K562 (cell line): ENCODE measurements at regions not wholly inside any gene's neighbourhood (a gene's known extent, or its start where the extent isn't known, plus 50 kb on each side); places are given as distances from the start of the nearest gene placed in this dataset.

Experiments
- ATAC-seq: fragments of 200-7000 bp; cut with Tn5 transposase; 3 replicates; pipeline ENCODE4 v1.9.1; 2020; ENCODE audit warnings: moderate library complexity
- BruUV-seq: library from RNA; stranded (reverse); fragments of 400-500 nt; replicated peaks from 2 replicates; lab custom pipeline; 2021; lab: Mats Ljungman, UMichigan
- CTCF ChIA-PET: fragments of 300-600 bp; formaldehyde crosslinking; extraction: SDS; loops from one replicate; lab custom pipeline; 2021; ENCODE audit warnings: low intra/inter-chr PET ratio; lab: Yijun Ruan, JAX
- POLR2A ChIA-PET: fragments of 300-600, 350-650 bp; sonication (Branson Sonifier 250); formaldehyde crosslinking; extraction: SDS; loops from one replicate; lab custom pipeline; 2021; ENCODE audit warnings: antibody characterized with exemption, inconsistent platforms; lab: Yijun Ruan, JAX
- DNase-seq, 4 experiments: peaks; one replicate each; pipeline versions ENCODE4 v3.0.0 to v3.0.0-alpha.2; 2011 to 2018; ENCODE audit warnings: low spot score in 3 of 4, mixed read lengths in 3 of 4; ENCODE audit errors: extremely low read depth in 1 of 4
- FAIRE-seq: peaks from 2 replicates; lab custom pipeline; 2011; peaks lifted over from hg19 to GRCh38; lab: Jason Lieb, UNC
- H2AFZ ChIP-seq: 2 replicates; pipeline ENCODE4 v1.6.0; 2011; ENCODE audit warnings: low read depth, low read length, control low read depth, inconsistent platforms
- H3K27ac ChIP-seq: fragments of 200-600 bp; 3 replicates; pipeline ENCODE4 v1.8.0; 2011; ENCODE audit warnings: low read depth, mild to moderate bottlenecking, control low read depth, inconsistent platforms, low read length, moderate library complexity, mixed read lengths; ENCODE audit errors: extremely low read depth
- H3K27me3 ChIP-seq, 2 experiments: fragments of 300-600 bp in 1 of 2; 2 replicates in 1 of 2; 3 replicates in 1 of 2; pipeline versions ENCODE4 v1.6.0 to v1.8.0; 2011; ENCODE audit warnings: inconsistent platforms in 2 of 2, low read length in 2 of 2, mild to moderate bottlenecking in 1 of 2, mixed read lengths in 1 of 2, moderate library complexity in 1 of 2; ENCODE audit not compliant: control insufficient read depth in 2 of 2, insufficient read depth in 2 of 2
- H3K36me3 ChIP-seq: fragments of 300-600 bp; 3 replicates; pipeline ENCODE4 v1.8.0; 2011; ENCODE audit warnings: mild to moderate bottlenecking, low read length, inconsistent platforms; ENCODE audit not compliant: control insufficient read depth, insufficient read depth
- H3K4me1 ChIP-seq, 2 experiments: fragments of 200-600 bp in 1 of 2; replicated peaks in 1 of 2; 2 replicates in 1 of 2; 3 replicates in 1 of 2; pipeline versions ENCODE4 v1.5.1 to v1.8.0; 2011; ENCODE audit warnings: inconsistent platforms in 2 of 2, low read length in 2 of 2, mild to moderate bottlenecking in 1 of 2, mixed read lengths in 1 of 2, moderate library complexity in 1 of 2; ENCODE audit not compliant: control insufficient read depth in 2 of 2, insufficient read depth in 2 of 2
- H3K4me2 ChIP-seq: 2 replicates; pipeline ENCODE4 v1.6.1; 2011; ENCODE audit warnings: low read length, control low read depth, inconsistent platforms, mixed read lengths; ENCODE audit not compliant: insufficient read depth
- H3K4me3 ChIP-seq: fragments of 200-600 bp; sonication (generic), shearing (Covaris generic); 2 replicates; pipeline ENCODE4 v1.5.1; 2016; ENCODE audit warnings: control low read depth, inconsistent platforms
- H3K79me2 ChIP-seq: fragments of 200-600 bp; 3 replicates; pipeline ENCODE4 v1.8.0; 2011; ENCODE audit warnings: low read length, inconsistent platforms; ENCODE audit not compliant: control insufficient read depth, insufficient read depth
- H3K9ac ChIP-seq, 2 experiments: 2 replicates each; pipeline versions ENCODE4 v1.6.0 to v1.6.1; 2011; ENCODE audit warnings: low read depth in 2 of 2, low read length in 2 of 2, control low read depth in 1 of 2, inconsistent platforms in 1 of 2, mild to moderate bottlenecking in 1 of 2, mixed read lengths in 1 of 2; ENCODE audit not compliant: insufficient read depth in 1 of 2
- H3K9me1 ChIP-seq: one replicate; pipeline ENCODE4 v1.6.0; 2011; ENCODE audit warnings: inconsistent platforms, mild to moderate bottlenecking, low read length, moderate library complexity; ENCODE audit not compliant: control insufficient read depth, insufficient read depth
- H3K9me3 ChIP-seq: replicated peaks from 2 replicates; pipeline ENCODE4 v1.5.1; 2011; ENCODE audit warnings: low read depth, low read length, inconsistent platforms; ENCODE audit not compliant: control insufficient read depth, insufficient read depth
- H4K20me1 ChIP-seq: replicated peaks from 2 replicates; pipeline ENCODE4 v1.6.1; 2011; ENCODE audit warnings: low read length, inconsistent platforms, mixed read lengths; ENCODE audit not compliant: control insufficient read depth, insufficient read depth
- CSDE1 ChIP-seq, 2 experiments: fragments of 450-650 bp; IDR thresholded peaks; 2 replicates each; pipeline ENCODE4 v1.6.1; 2016; ENCODE audit warnings: mild to moderate bottlenecking in 1 of 2
- GABPB2 ChIP-seq: fragments of 250-450 bp; sonication (Bioruptor Pico); conservative IDR thresholded peaks from 2 replicates; pipeline ENCODE4 v1.5.1; 2021; ENCODE audit warnings: mild to moderate bottlenecking
- TAF15 ChIP-seq: fragments of 200-400 bp; formaldehyde crosslinking; IDR thresholded peaks from 2 replicates; pipeline ENCODE4 v1.6.1; 2017; ENCODE audit warnings: mild to moderate bottlenecking, low read depth, low read length, moderate library complexity
- WGBS: fragments of 100-300 bp; shearing (Covaris generic); methylation state at CpG from one replicate; pipeline ENCODE4 v1.1.6; 2016; ENCODE audit warnings: low coverage, mixed read lengths; ENCODE audit not compliant: insufficient coverage; ENCODE audit errors: missing lambda C conversion rate; 5-methylcytosine and 5-hydroxymethylcytosine counted together
- in situ Hi-C: fragments of 300-500 bp; cut with MboI; formaldehyde crosslinking; loops from 4 replicates; pipeline ENCODE4 v1.15.0; 2018; ENCODE audit warnings: inconsistent platforms, mixed read lengths
- intact Hi-C: fragments of 100-400 bp; cut with micrococcal nuclease; formaldehyde crosslinking; loops from 2 replicates; pipeline ENCODE4 v1.14.2; 2022
- TF ChIP-seq, protein P1 (sequence below): fragments of 250-450 bp; sonication (Bioruptor Pico); IDR thresholded peaks from 2 replicates; pipeline ENCODE4 v1.5.0; 2021; ENCODE audit warnings: mild to moderate bottlenecking, moderate library complexity
- TF ChIP-seq, protein P2 (sequence below): fragments of 450-650 bp; formaldehyde crosslinking; IDR thresholded peaks from 2 replicates; pipeline ENCODE4 v1.4.0; 2020; ENCODE audit warnings: mild to moderate bottlenecking

DNA sequence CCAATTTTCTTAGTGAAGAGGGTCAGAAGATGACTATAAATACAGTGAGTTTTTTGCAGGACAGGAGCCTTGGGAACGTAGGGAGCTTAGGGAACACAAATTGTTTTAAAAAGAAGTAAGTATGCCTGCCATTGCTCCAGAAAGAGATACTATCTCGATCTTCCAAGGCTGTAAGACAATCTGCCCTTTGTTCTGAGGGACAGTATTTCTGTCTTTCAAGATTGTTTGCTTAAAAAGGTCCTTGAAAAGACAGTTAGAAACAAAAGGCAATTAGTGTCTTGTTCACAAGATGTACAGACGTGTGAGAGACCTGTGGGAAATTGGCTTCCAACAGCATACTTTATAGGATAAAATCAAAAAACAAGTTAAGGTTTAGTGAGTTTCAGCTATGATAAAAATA, 321.2 kb upstream of the FAR2 start:
- no peaks in the 10 kb centered on the region for H3K27me3 ChIP-seq
- H3K4me3 ChIP-seq: no peak overlapping the region
- intact Hi-C loops (no loop called here), in situ Hi-C loops (no loop called here)
- BruUV-seq: no TSS peak
- no peaks in the 10 kb centered on the region for H3K4me1 ChIP-seq
- no peaks in the 10 kb centered on the region for H3K79me2 ChIP-seq
- H3K4me2 ChIP-seq: no peak overlapping the region
- no peak overlapping the region for H3K27ac ChIP-seq
- H4K20me1 ChIP-seq: no peaks in the 10 kb centered on the region
- H3K36me3 ChIP-seq: no peaks in the 10 kb centered on the region
- CTCF ChIA-PET: no interaction called here
- H3K9me1 ChIP-seq: no peaks in the 10 kb centered on the region
- no peak for DNase-seq
- H3K9me3 ChIP-seq: no peaks in the 10 kb centered on the region
- no peak for ATAC-seq
- no peak overlapping the region for H2AFZ ChIP-seq
- FAIRE-seq: no peak
- TF ChIP-seq, protein P1, sequence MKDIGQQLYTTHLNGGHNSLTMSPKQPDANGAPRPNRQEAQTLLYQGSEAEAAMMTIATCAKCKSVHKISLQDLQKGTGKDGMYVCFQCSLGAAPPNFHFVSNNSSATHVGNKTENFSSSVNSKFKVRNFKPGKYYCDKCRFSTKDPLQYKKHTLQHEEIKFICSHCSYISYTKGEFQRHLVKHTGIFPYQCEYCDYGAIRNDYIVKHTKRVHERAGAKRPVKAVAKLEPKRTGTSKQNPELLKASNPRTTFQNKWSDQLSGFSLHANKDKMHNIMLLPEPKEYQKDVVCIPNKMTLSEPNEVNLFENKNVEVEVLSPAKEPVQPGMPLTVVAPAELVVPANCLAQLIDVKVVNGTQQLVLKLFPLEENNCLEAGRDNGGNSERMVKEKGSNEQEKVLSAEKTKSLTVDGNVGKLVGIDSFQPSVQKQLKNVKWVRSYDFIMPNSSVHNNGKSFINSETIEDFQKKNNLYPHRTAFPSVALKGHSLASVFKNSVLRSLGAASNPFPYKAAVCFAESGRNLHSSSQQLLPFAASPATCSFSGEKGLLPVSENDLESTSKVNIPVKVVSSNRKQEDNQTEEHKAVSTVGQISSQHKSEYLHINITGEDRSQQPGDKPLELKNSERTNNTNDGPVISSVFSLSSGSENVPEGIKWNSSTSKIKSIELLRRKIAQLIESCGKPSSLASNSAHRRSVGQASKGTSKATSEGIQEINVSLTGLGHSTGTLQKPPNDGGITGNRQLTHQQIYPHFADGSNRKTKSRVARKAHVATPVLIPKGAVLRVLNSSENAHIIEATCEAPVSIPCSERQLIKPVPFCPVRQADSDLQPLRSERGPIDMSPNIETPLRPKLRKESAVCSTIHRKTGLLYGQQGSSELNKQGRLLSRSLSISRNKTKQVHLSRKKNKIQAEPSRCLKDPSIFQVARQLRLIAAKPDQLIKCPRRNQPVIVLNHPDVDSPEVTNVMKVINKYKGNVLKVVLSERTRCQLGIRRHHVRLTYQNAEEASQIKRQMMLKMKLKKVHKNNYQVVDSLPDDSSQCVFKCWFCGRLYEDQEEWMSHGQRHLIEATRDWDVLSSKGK (CRISPR knock-in tag): no peak
- TF ChIP-seq, protein P2, sequence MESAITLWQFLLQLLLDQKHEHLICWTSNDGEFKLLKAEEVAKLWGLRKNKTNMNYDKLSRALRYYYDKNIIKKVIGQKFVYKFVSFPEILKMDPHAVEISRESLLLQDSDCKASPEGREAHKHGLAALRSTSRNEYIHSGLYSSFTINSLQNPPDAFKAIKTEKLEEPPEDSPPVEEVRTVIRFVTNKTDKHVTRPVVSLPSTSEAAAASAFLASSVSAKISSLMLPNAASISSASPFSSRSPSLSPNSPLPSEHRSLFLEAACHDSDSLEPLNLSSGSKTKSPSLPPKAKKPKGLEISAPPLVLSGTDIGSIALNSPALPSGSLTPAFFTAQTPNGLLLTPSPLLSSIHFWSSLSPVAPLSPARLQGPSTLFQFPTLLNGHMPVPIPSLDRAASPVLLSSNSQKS (CRISPR knock-in tag): no peak
- TF ChIP-seq TAF15 (no peak), GABPB2 (CRISPR knock-in tag) (no peak), CSDE1 (IDR thresholded peaks at IDR 0.05) (no peak)
- POLR2A ChIA-PET: no interaction called here
- no peak overlapping the region for H3K9ac ChIP-seq
- WGBS: 0% methylated on average over 3 of the region's 3 CpGs
